ENCODE measurements at regions not wholly inside any gene's neighbourhood (a gene's known extent, or its start where the extent isn't known, plus 50 kb on each side); places are given as distances from the start of the nearest gene placed in this dataset.
A peak's percentile ranks its signal among the peaks of the same experiment; 100 is the strongest.

- no peak for FAIRE-seq
- DNase-seq (ENCODE audit: extremely low spot score, insufficient read length, low read depth): no peak
Measured at GRCh38 chrX:40158036-40158706, 60.4 kb upstream of the BCOR start.

GRCh38 chrX:40157228-40158035 lies 59.7 kb upstream of the BCOR start:
- peak; percentile 44 for FAIRE-seq
- DNase-seq (ENCODE audit: extremely low spot score, insufficient read length, low read depth): no peak

GRCh38 chrX:40156470-40157227 lies 58.9 kb upstream of the BCOR start:
- DNase-seq (ENCODE audit: extremely low spot score, insufficient read length, low read depth) (no peak), FAIRE-seq (no peak)

GRCh38 chrX:40155589-40156469 lies 58.1 kb upstream of the BCOR start:
- DNase-seq (ENCODE audit: extremely low spot score, insufficient read length, low read depth) (no peak), FAIRE-seq (peak; percentile 12)

- DNase-seq (ENCODE audit: extremely low spot score, insufficient read length, low read depth): no peak
- peak; percentile 29 for FAIRE-seq
Measured at GRCh38 chrX:40154853-40155588, 57.3 kb upstream of the BCOR start.

GRCh38 chrX:40154250-40154852 lies 56.6 kb upstream of the BCOR start:
- DNase-seq (ENCODE audit: extremely low spot score, insufficient read length, low read depth): no peak
- peak; percentile 61 for FAIRE-seq

- no peak for DNase-seq (ENCODE audit: extremely low spot score, insufficient read length, low read depth)
- peak; percentile 95 for FAIRE-seq
Measured at GRCh38 chrX:40153345-40154249, 55.8 kb upstream of the BCOR start.

GRCh38 chrX:40152741-40153344 lies 55.1 kb upstream of the BCOR start:
- FAIRE-seq: no peak
- DNase-seq (ENCODE audit: extremely low spot score, insufficient read length, low read depth): no peak

- DNase-seq (ENCODE audit: extremely low spot score, insufficient read length, low read depth) (no peak), FAIRE-seq (no peak)
Measured at GRCh38 chrX:40152173-40152711, 54.5 kb upstream of the BCOR start.

- FAIRE-seq (no peak), DNase-seq (ENCODE audit: extremely low spot score, insufficient read length, low read depth) (no peak)
Measured at GRCh38 chrX:40151211-40152172, 53.7 kb upstream of the BCOR start.

- FAIRE-seq (no peak), DNase-seq (ENCODE audit: extremely low spot score, insufficient read length, low read depth) (no peak)
Measured at GRCh38 chrX:40150503-40150902, 52.7 kb upstream of the BCOR start.

GRCh38 chrX:40149286-40150175 lies 51.8 kb upstream of the BCOR start:
- no peak for DNase-seq (ENCODE audit: extremely low spot score, insufficient read length, low read depth)
- FAIRE-seq: peak; percentile 45

GRCh38 chrX:40148385-40149285 lies 50.9 kb upstream of the BCOR start:
- DNase-seq (ENCODE audit: extremely low spot score, insufficient read length, low read depth) (no peak), FAIRE-seq (no peak)

GRCh38 chrX:40147971-40148370 lies 50.2 kb upstream of the BCOR start:
- DNase-seq (ENCODE audit: extremely low spot score, insufficient read length, low read depth): no peak
- FAIRE-seq: no peak
